ENCODE measurements at regions not wholly inside any gene's neighbourhood (a gene's known extent, or its start where the extent isn't known, plus 50 kb on each side); places are given as distances from the start of the nearest gene placed in this dataset.

DNA sequence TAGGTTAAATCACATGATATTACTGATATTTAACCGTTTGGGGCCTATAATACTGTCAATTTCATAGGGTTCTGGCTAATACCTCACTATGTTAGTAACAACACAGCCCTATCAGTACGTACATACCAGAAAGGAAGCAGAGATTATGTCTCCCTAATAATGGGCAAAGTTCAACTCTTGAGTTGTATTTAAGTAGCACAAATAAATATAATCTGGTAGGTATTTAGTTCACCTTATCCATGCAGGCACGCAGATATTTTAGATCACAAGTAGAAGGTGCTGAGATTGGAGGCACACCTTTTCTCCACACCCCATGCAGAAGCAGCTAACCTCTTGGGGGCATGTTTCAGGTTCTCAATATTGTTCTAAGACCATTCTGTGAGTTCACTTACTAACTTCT, 118.9 kb downstream of the IRS1 start:
- ATAC-seq (ENCODE audit: insufficient read depth, low read depth), result no peak

GRCh38 chr2:226679389-226680065, 120.1 kb downstream of the IRS1 start:
- Histone ChIP-seq H3K27me3 (ENCODE audit: insufficient read depth, low read length, poor library complexity) (no peaks in the 10 kb centered on the region), H3K79me2 (ENCODE audit: insufficient read depth, low read length) (no peaks in the 10 kb centered on the region), H3K27ac (ENCODE audit: low read length) (no peak overlapping the region), H3K4me3 (ENCODE audit: low read depth in 1 of 2, low read length in 2 of 2) (no peak overlapping the region), H3K4me1 (ENCODE audit: insufficient read depth, low read length) (no peaks in the 10 kb centered on the region), H3K9ac (ENCODE audit: low read depth, low read length) (no peak overlapping the region), H3K9me3 (ENCODE audit: insufficient read depth, low read length, severe bottlenecking) (no peaks in the 10 kb centered on the region), H4K20me1 (ENCODE audit: insufficient read depth, low read length) (no peaks in the 10 kb centered on the region), H3K36me3 (ENCODE audit: insufficient read depth, low read length) (no peaks in the 10 kb centered on the region), H3K4me2 (ENCODE audit: insufficient read depth, low read length) (no peak overlapping the region), H2AFZ (ENCODE audit: low read depth, low read length) (no peak overlapping the region)
- DNase-seq, result no peak
- ATAC-seq (ENCODE audit: insufficient read depth, low read depth), result no peak
- TF ChIP-seq EZH2 (IDR thresholded peaks at IDR 0.05; ENCODE audit: borderline replicate concordance, low read depth, low read length, severe bottlenecking) (no peak), CTCF (IDR thresholded peaks at IDR 0.05; ENCODE audit: borderline replicate concordance, extremely low read depth, low read length, poor library complexity, severe bottlenecking) (no peak)

More for the DNA sequence above, 118.9 kb downstream of the IRS1 start:
- Histone ChIP-seq H3K27ac (ENCODE audit: low read length) (no peak overlapping the region), H3K4me2 (ENCODE audit: insufficient read depth, low read length) (no peak overlapping the region), H3K4me1 (ENCODE audit: insufficient read depth, low read length) (peaks cover 6% of the 10 kb centered on the region; the same call in 1 of the 2 replicates), H4K20me1 (ENCODE audit: insufficient read depth, low read length) (no peaks in the 10 kb centered on the region), H3K9ac (ENCODE audit: low read depth, low read length) (no peak overlapping the region), H2AFZ (ENCODE audit: low read depth, low read length) (no peak overlapping the region), H3K79me2 (ENCODE audit: insufficient read depth, low read length) (no peaks in the 10 kb centered on the region), H3K9me3 (ENCODE audit: insufficient read depth, low read length, severe bottlenecking) (no peaks in the 10 kb centered on the region), H3K36me3 (ENCODE audit: insufficient read depth, low read length) (no peaks in the 10 kb centered on the region), H3K4me3 (ENCODE audit: low read depth in 1 of 2, low read length in 2 of 2) (no peak overlapping the region), H3K27me3 (ENCODE audit: insufficient read depth, low read length, poor library complexity) (no peaks in the 10 kb centered on the region)
- no peak for TF ChIP-seq CTCF (IDR thresholded peaks at IDR 0.05; ENCODE audit: borderline replicate concordance, extremely low read depth, low read length, poor library complexity, severe bottlenecking)
- no peak for TF ChIP-seq EZH2 (IDR thresholded peaks at IDR 0.05; ENCODE audit: borderline replicate concordance, low read depth, low read length, severe bottlenecking)
- no peak for DNase-seq

GRCh38 chr2:226678422-226678821, 121.2 kb downstream of the IRS1 start:
- H3K4me2 ChIP-seq (ENCODE audit: insufficient read depth, low read length), result no peak overlapping the region
- no peaks in the 10 kb centered on the region for H3K9me3 ChIP-seq (ENCODE audit: insufficient read depth, low read length, severe bottlenecking)
- no peak overlapping the region for H3K27ac ChIP-seq (ENCODE audit: low read length)
- no peak overlapping the region for H3K4me3 ChIP-seq (ENCODE audit: low read depth in 1 of 2, low read length in 2 of 2)
- H3K4me1 ChIP-seq (ENCODE audit: insufficient read depth, low read length), result peaks cover 11% of the 10 kb centered on the region
- H3K79me2 ChIP-seq (ENCODE audit: insufficient read depth, low read length), result no peaks in the 10 kb centered on the region
- no peaks in the 10 kb centered on the region for H3K27me3 ChIP-seq (ENCODE audit: insufficient read depth, low read length, poor library complexity)
- TF ChIP-seq EZH2 (IDR thresholded peaks at IDR 0.05; ENCODE audit: borderline replicate concordance, low read depth, low read length, severe bottlenecking) (no peak), CTCF (IDR thresholded peaks at IDR 0.05; ENCODE audit: borderline replicate concordance, extremely low read depth, low read length, poor library complexity, severe bottlenecking) (no peak)
- H4K20me1 ChIP-seq (ENCODE audit: insufficient read depth, low read length), result no peaks in the 10 kb centered on the region
- H3K36me3 ChIP-seq (ENCODE audit: insufficient read depth, low read length), result no peaks in the 10 kb centered on the region
- no peak overlapping the region for H3K9ac ChIP-seq (ENCODE audit: low read depth, low read length)
- H2AFZ ChIP-seq (ENCODE audit: low read depth, low read length), result no peak overlapping the region
- no peak for DNase-seq
- ATAC-seq (ENCODE audit: insufficient read depth, low read depth), result no peak
